ENCODE measurements at regions not wholly inside any gene's neighbourhood (a gene's known extent, or its start where the extent isn't known, plus 50 kb on each side); places are given as distances from the start of the nearest gene placed in this dataset.

- DNase-seq, result no peak
Observed at GRCh38 chr6:19479551-19479950, 357.6 kb upstream of the ID4 start.

- DNase-seq, result no peak
Observed at GRCh38 chr6:19492636-19493405, 344.3 kb upstream of the ID4 start.

- DNase-seq, result no peak
Observed at GRCh38 chr6:19501737-19502245, 335.4 kb upstream of the ID4 start.

GRCh38 chr6:19502301-19502700 lies 334.9 kb upstream of the ID4 start:
- DNase-seq, result no peak

- no peak for DNase-seq
Observed at GRCh38 chr6:19515939-19516338, 321.2 kb upstream of the ID4 start.

- no peak for DNase-seq
Observed at GRCh38 chr6:19519941-19520340, 317.2 kb upstream of the ID4 start.

GRCh38 chr6:19524366-19525186 lies 312.6 kb upstream of the ID4 start:
- DNase-seq, result no peak

GRCh38 chr6:19525673-19526072 lies 311.5 kb upstream of the ID4 start:
- DNase-seq, result no peak

- no peak for DNase-seq
Observed at GRCh38 chr6:19530188-19530587, 307.0 kb upstream of the ID4 start.

- DNase-seq, result no peak
Observed at GRCh38 chr6:19535351-19535750, 301.8 kb upstream of the ID4 start.

- no peak for DNase-seq
Observed at GRCh38 chr6:19536838-19537237, 300.3 kb upstream of the ID4 start.

GRCh38 chr6:19538096-19538495 lies 299.1 kb upstream of the ID4 start:
- DNase-seq, result no peak

GRCh38 chr6:19547507-19547906 lies 289.7 kb upstream of the ID4 start:
- no peak for DNase-seq

GRCh38 chr6:19549109-19549508 lies 288.1 kb upstream of the ID4 start:
- DNase-seq, result no peak

- no peak for DNase-seq
Observed at GRCh38 chr6:19550380-19550779, 286.8 kb upstream of the ID4 start.

- DNase-seq, result no peak
Observed at GRCh38 chr6:19551611-19552010, 285.6 kb upstream of the ID4 start.

GRCh38 chr6:19552076-19552475 lies 285.1 kb upstream of the ID4 start:
- no peak for DNase-seq

GRCh38 chr6:19552588-19552987 lies 284.6 kb upstream of the ID4 start:
- DNase-seq, result no peak

- DNase-seq, result no peak
Observed at GRCh38 chr6:19554356-19555225, 282.6 kb upstream of the ID4 start.

GRCh38 chr6:19557191-19557590 lies 280.0 kb upstream of the ID4 start:
- no peak for DNase-seq

GRCh38 chr6:19558201-19558600 lies 279.0 kb upstream of the ID4 start:
- DNase-seq, result no peak

- no peak for DNase-seq
Observed at GRCh38 chr6:19558934-19559333, 278.2 kb upstream of the ID4 start.

GRCh38 chr6:19562468-19562867 lies 274.7 kb upstream of the ID4 start:
- no peak for DNase-seq

Measured in CD4-positive, alpha-beta T cell treated with Interleukin-10 for 1 hour (primary cell).